ENCODE measurements at regions not wholly inside any gene's neighbourhood (a gene's known extent, or its start where the extent isn't known, plus 50 kb on each side); places are given as distances from the start of the nearest gene placed in this dataset.

DNA sequence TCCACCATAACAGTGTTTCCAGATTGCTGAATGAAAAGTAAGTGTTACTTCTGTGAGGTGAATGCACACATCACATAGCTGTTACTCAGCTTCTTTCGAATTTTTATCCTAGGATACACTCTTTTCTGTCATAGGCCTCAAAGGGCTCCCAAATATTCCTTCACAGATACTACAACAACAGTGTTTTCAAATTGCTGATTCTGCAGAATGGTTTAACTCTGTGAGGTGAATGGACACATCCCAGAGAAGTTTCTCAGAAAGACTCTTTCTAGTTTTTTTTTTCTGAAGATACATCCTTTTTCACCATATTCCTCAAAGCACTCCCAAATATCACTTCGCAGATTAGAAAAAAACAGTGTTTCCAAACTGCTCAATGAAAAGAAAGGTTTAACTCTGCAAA, 221.1 kb downstream of the OR4A5 start:
- ChIA-PET RAD21 (ENCODE audit: unreplicated experiment) (no interaction called here), SMC1A (ENCODE audit: uncharacterized antibody, unreplicated experiment) (no interaction called here), CTCF (no interaction called here), POLR2A (no interaction called here)
- no peak overlapping the region for H3K9ac ChIP-seq (ENCODE audit: control insufficient read depth, insufficient read depth, low read length)
- no peaks in the 10 kb centered on the region for H4K20me1 ChIP-seq (ENCODE audit: control insufficient read depth, insufficient read depth)
- no peak overlapping the region for H3K27ac ChIP-seq (ENCODE audit: control insufficient read depth, insufficient read depth)
- peaks cover 3% of the 10 kb centered on the region; the same call in 2 of the 3 replicates for H3K9me3 ChIP-seq (replicated peaks; ENCODE audit: control insufficient read depth, insufficient read depth, low read length)
- 9% methylated on average over 2 of the region's 2 CpGs for WGBS (ENCODE audit: insufficient coverage, insufficient replicate concordance, low lambda C conversion rate, missing lambda C conversion rate)
- DNase-seq (ENCODE audit: low read depth, low spot score) (no peak), FAIRE-seq (no peak), ATAC-seq (no peak)
- H2AFZ ChIP-seq (ENCODE audit: control insufficient read depth, low read depth, low read length), result no peak overlapping the region
- H3K4me1 ChIP-seq (ENCODE audit: control insufficient read depth, insufficient read depth, low read length), result no peaks in the 10 kb centered on the region
- H3K4me2 ChIP-seq (ENCODE audit: control insufficient read depth, insufficient read depth), result no peak overlapping the region
- BruUV-seq (replicated peaks), result no TSS peak
- no peaks in the 10 kb centered on the region for H3K27me3 ChIP-seq (replicated peaks in 1 of 2; ENCODE audit: control insufficient read depth in 2 of 2, insufficient read depth in 2 of 2, low read length in 1 of 2)
- no peaks in the 10 kb centered on the region for H3K79me2 ChIP-seq (ENCODE audit: control insufficient read depth, insufficient read depth, low read length)
- no peaks in the 10 kb centered on the region for H3K36me3 ChIP-seq (ENCODE audit: control insufficient read depth in 2 of 2, insufficient read depth in 2 of 2, low read length in 1 of 2)
- H3K4me3 ChIP-seq, result no peak overlapping the region
- intact Hi-C loops (cut with micrococcal nuclease; ENCODE audit: unreplicated experiment), result no loop called here
- in situ Hi-C loops (cut with MboI), result no loop called here
- TF ChIP-seq EZH2 (IDR thresholded peaks at IDR 0.05; ENCODE audit: borderline replicate concordance, control insufficient read depth, low read depth, low read length) (no peak), MYC (IDR thresholded peaks at IDR 0.05; ENCODE audit: insufficient read depth, insufficient read length, insufficient replicate concordance, low read length, severe bottlenecking) (no peak), E4F1 (IDR thresholded peaks at IDR 0.05; ENCODE audit: borderline replicate concordance, partially characterized antibody) (no peak), FOXM1 (IDR thresholded peaks at IDR 0.05; ENCODE audit: low read depth, low read length) (no peak), WRNIP1 (IDR thresholded peaks at IDR 0.05; ENCODE audit: borderline replicate concordance, low read depth, low read length) (no peak), HDAC2 (IDR thresholded peaks at IDR 0.05) (no peak), IKZF2 (IDR thresholded peaks at IDR 0.05) (no peak), NR2C2 (IDR thresholded peaks at IDR 0.05; ENCODE audit: borderline replicate concordance, control insufficient read depth, insufficient read length, low read depth) (no peak), USF2 (IDR thresholded peaks at IDR 0.05; ENCODE audit: borderline replicate concordance, low read depth, low read length) (no peak), SMAD1 (IDR thresholded peaks at IDR 0.05; ENCODE audit: low read depth, partially characterized antibody) (no peak), NFXL1 (IDR thresholded peaks at IDR 0.05; ENCODE audit: borderline replicate concordance) (no peak), SRF (IDR thresholded peaks at IDR 0.05; ENCODE audit: low read depth in 2 of 2, low read length in 2 of 2) (no peak)
- TF ChIP-seq, protein P1, sequence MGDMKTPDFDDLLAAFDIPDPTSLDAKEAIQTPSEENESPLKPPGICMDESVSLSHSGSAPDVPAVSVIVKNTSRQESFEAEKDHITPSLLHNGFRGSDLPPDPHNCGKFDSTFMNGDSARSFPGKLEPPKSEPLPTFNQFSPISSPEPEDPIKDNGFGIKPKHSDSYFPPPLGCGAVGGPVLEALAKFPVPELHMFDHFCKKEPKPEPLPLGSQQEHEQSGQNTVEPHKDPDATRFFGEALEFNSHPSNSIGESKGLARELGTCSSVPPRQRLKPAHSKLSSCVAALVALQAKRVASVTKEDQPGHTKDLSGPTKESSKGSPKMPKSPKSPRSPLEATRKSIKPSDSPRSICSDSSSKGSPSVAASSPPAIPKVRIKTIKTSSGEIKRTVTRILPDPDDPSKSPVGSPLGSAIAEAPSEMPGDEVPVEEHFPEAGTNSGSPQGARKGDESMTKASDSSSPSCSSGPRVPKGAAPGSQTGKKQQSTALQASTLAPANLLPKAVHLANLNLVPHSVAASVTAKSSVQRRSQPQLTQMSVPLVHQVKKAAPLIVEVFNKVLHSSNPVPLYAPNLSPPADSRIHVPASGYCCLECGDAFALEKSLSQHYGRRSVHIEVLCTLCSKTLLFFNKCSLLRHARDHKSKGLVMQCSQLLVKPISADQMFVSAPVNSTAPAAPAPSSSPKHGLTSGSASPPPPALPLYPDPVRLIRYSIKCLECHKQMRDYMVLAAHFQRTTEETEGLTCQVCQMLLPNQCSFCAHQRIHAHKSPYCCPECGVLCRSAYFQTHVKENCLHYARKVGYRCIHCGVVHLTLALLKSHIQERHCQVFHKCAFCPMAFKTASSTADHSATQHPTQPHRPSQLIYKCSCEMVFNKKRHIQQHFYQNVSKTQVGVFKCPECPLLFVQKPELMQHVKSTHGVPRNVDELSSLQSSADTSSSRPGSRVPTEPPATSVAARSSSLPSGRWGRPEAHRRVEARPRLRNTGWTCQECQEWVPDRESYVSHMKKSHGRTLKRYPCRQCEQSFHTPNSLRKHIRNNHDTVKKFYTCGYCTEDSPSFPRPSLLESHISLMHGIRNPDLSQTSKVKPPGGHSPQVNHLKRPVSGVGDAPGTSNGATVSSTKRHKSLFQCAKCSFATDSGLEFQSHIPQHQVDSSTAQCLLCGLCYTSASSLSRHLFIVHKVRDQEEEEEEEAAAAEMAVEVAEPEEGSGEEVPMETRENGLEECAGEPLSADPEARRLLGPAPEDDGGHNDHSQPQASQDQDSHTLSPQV (IDR thresholded peaks at IDR 0.05), result no peak
- TF ChIP-seq, protein P2, sequence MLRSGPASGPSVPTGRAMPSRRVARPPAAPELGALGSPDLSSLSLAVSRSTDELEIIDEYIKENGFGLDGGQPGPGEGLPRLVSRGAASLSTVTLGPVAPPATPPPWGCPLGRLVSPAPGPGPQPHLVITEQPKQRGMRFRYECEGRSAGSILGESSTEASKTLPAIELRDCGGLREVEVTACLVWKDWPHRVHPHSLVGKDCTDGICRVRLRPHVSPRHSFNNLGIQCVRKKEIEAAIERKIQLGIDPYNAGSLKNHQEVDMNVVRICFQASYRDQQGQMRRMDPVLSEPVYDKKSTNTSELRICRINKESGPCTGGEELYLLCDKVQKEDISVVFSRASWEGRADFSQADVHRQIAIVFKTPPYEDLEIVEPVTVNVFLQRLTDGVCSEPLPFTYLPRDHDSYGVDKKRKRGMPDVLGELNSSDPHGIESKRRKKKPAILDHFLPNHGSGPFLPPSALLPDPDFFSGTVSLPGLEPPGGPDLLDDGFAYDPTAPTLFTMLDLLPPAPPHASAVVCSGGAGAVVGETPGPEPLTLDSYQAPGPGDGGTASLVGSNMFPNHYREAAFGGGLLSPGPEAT (IDR thresholded peaks at IDR 0.05; ENCODE audit: low read depth), result no peak

Measured in GM12878 (cell line).